ENCODE measurements at regions not wholly inside any gene's neighbourhood (a gene's known extent, or its start where the extent isn't known, plus 50 kb on each side); places are given as distances from the start of the nearest gene placed in this dataset.

- Histone ChIP-seq H3K27ac (no peak overlapping the region), H3K4me3 (replicated peaks in 1 of 3) (no peak overlapping the region), H3K27me3 (no peaks in the 10 kb centered on the region), H3K36me3 (no peaks in the 10 kb centered on the region), H3K9me3 (no peaks in the 10 kb centered on the region), H3K4me1 (no peaks in the 10 kb centered on the region)
- no peak for DNase-seq
- TF ChIP-seq POLR2A (IDR thresholded peaks at IDR 0.05) (no peak), CTCF (IDR thresholded peaks at IDR 0.05) (no peak)
- intact Hi-C loops (cut with DNase I) = no loop called here
- 86 to 90% methylated on average over 13 of the region's 13 CpGs for WGBS, 2 donors
Measured at GRCh38 chr11:134893810-134894685, 482.0 kb upstream of the B3GAT1 start.

- Histone ChIP-seq H3K9me3 (no peaks in the 10 kb centered on the region), H3K4me1 (no peaks in the 10 kb centered on the region), H3K36me3 (no peaks in the 10 kb centered on the region), H3K27ac (no peak overlapping the region), H3K4me3 (replicated peaks in 1 of 3) (no peak overlapping the region), H3K27me3 (no peaks in the 10 kb centered on the region)
- 79 to 84% methylated on average over 5 of the region's 5 CpGs for WGBS, 2 donors
- TF ChIP-seq CTCF (IDR thresholded peaks at IDR 0.05) (no peak), POLR2A (IDR thresholded peaks at IDR 0.05) (no peak)
- intact Hi-C loops (cut with DNase I) = no loop called here
- no peak for DNase-seq
Measured at GRCh38 chr11:134890446-134890845, 478.4 kb upstream of the B3GAT1 start.

- H3K36me3 ChIP-seq = no peaks in the 10 kb centered on the region
- no peaks in the 10 kb centered on the region for H3K27me3 ChIP-seq
- no peak for DNase-seq
- no peaks in the 10 kb centered on the region for H3K4me1 ChIP-seq
- WGBS, 2 donors = 85 to 86% methylated on average over 6 of the region's 6 CpGs
- intact Hi-C loops (cut with DNase I) = no loop called here
- H3K27ac ChIP-seq = no peak overlapping the region
- TF ChIP-seq POLR2A (IDR thresholded peaks at IDR 0.05) (no peak), CTCF (IDR thresholded peaks at IDR 0.05) (no peak)
- H3K4me3 ChIP-seq (replicated peaks in 1 of 3) = no peak overlapping the region
- no peaks in the 10 kb centered on the region for H3K9me3 ChIP-seq
Measured at GRCh38 chr11:134889832-134890231, 477.8 kb upstream of the B3GAT1 start.

- no peaks in the 10 kb centered on the region for H3K36me3 ChIP-seq
- no peak for DNase-seq
- intact Hi-C loops (cut with DNase I) = no loop called here
- H3K27ac ChIP-seq = no peak overlapping the region
- no peaks in the 10 kb centered on the region for H3K27me3 ChIP-seq
- TF ChIP-seq POLR2A (IDR thresholded peaks at IDR 0.05) (no peak), CTCF (IDR thresholded peaks at IDR 0.05) (no peak)
- H3K9me3 ChIP-seq = no peaks in the 10 kb centered on the region
- H3K4me1 ChIP-seq = no peaks in the 10 kb centered on the region
- no peak overlapping the region for H3K4me3 ChIP-seq (replicated peaks in 1 of 3)
- 81 to 82% methylated on average over 10 of the region's 10 CpGs for WGBS, 2 donors
Measured at GRCh38 chr11:134888821-134889220, 476.8 kb upstream of the B3GAT1 start.

GRCh38 chr11:134887896-134888295 is 475.9 kb upstream of the B3GAT1 start:
- Histone ChIP-seq H3K36me3 (no peaks in the 10 kb centered on the region), H3K9me3 (no peaks in the 10 kb centered on the region), H3K27ac (no peak overlapping the region), H3K27me3 (no peaks in the 10 kb centered on the region), H3K4me3 (replicated peaks in 1 of 3) (no peak overlapping the region), H3K4me1 (no peaks in the 10 kb centered on the region)
- DNase-seq = no peak
- 81 to 90% methylated on average over 4 of the region's 4 CpGs for WGBS, 2 donors
- intact Hi-C loops (cut with DNase I) = no loop called here
- TF ChIP-seq CTCF (IDR thresholded peaks at IDR 0.05) (no peak), POLR2A (IDR thresholded peaks at IDR 0.05) (no peak)

Measured in thyroid gland (tissue), 4 donors.